Chondrocyte (in vitro differentiated cells): ENCODE measurements at regions not wholly inside any gene's neighbourhood (a gene's known extent, or its start where the extent isn't known, plus 50 kb on each side); places are given as distances from the start of the nearest gene placed in this dataset.
A peak's percentile ranks its signal among the peaks of the same experiment; 100 is the strongest.

Source experiments
- DNase-seq: peaks from one replicate; pipeline ENCODE4 v3.0.0; 2021; ENCODE audit warnings: mixed read lengths, low spot score
- H3K27ac Mint-ChIP-seq: one replicate; pipeline ENCODE4 v1.8.0; 2021; ENCODE audit warnings: mild to moderate bottlenecking, moderate library complexity, mixed read lengths; ENCODE audit not compliant: unreplicated experiment
- H3K27me3 Mint-ChIP-seq: 2 replicates; pipeline ENCODE4 v1.8.0; 2021; ENCODE audit warnings: low read depth, mixed read lengths
- H3K36me3 Mint-ChIP-seq: 2 replicates; pipeline ENCODE4 v1.8.0; 2021; ENCODE audit warnings: low read depth, mixed read lengths
- H3K4me1 Mint-ChIP-seq: 2 replicates; pipeline ENCODE4 v1.8.0; 2021; ENCODE audit warnings: low read depth, mild to moderate bottlenecking, mixed read lengths
- H3K4me3 Mint-ChIP-seq: one replicate; pipeline ENCODE4 v1.8.0; 2021; ENCODE audit warnings: mild to moderate bottlenecking, moderate library complexity, mixed read lengths; ENCODE audit not compliant: unreplicated experiment
- H3K9me3 Mint-ChIP-seq: 2 replicates; pipeline ENCODE4 v1.8.0; 2021; ENCODE audit warnings: low read depth, mixed read lengths
- TF ChIP-seq, protein P1 (sequence below): fragments of 200-600 bp; sonication (generic); IDR thresholded peaks from 2 replicates; pipeline ENCODE4 v1.5.0; 2021; ENCODE audit warnings: antibody characterized with exemption, mild to moderate bottlenecking, moderate library complexity

DNA sequence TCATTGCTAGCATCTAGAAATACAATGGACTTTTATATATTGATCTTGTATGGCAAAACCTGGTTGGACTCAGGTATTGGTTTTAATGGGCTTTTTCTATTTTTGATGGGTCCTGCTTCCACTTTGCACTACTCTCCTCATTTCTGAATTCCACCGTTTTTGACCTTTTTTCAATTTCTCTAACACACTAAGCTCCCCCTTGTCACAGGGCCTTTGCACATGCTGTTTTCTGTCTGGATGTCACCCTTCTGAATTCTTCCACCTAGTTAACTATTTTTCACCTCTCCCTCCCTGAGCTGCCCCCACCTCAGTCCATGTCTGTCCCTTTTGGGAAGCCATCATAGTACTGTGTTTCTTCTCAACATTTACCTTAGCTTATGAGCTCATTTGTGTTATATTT lies 112.7 kb upstream of the FRMD6 start:
- Mint-ChIP-seq H3K9me3 (peaks cover 14% of the 10 kb centered on the region), H3K4me3 (no peak overlapping the region), H3K27me3 (no peaks in the 10 kb centered on the region), H3K36me3 (no peaks in the 10 kb centered on the region), H3K4me1 (peaks cover 36% of the 10 kb centered on the region), H3K27ac (peak overlapping the region; percentile 91)
- TF ChIP-seq, protein P1, sequence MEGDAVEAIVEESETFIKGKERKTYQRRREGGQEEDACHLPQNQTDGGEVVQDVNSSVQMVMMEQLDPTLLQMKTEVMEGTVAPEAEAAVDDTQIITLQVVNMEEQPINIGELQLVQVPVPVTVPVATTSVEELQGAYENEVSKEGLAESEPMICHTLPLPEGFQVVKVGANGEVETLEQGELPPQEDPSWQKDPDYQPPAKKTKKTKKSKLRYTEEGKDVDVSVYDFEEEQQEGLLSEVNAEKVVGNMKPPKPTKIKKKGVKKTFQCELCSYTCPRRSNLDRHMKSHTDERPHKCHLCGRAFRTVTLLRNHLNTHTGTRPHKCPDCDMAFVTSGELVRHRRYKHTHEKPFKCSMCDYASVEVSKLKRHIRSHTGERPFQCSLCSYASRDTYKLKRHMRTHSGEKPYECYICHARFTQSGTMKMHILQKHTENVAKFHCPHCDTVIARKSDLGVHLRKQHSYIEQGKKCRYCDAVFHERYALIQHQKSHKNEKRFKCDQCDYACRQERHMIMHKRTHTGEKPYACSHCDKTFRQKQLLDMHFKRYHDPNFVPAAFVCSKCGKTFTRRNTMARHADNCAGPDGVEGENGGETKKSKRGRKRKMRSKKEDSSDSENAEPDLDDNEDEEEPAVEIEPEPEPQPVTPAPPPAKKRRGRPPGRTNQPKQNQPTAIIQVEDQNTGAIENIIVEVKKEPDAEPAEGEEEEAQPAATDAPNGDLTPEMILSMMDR: no peak
- DNase-seq: no peak

DNA sequence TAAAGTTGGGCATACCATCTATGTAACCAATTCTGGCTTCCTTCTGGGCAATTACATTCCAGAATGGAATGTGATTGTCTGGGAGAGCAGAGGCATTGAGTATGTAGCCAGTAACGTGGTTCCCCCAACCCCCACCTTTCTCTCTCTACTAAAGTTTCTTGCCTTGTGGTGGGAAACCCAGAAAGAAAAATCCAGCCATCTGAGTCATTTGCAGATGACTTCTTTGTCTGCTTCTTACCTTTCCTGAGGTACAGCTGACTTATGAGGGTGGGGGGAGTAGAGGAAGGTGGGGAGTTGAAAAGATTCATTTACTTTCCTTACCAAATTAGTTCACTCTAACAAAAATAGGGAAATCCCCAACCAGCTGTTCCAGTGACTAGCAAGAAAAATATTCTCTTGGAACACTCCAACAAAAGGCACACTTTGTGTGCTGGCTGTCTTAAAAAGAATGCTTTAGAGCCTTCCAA lies 112.1 kb upstream of the FRMD6 start:
- Mint-ChIP-seq H3K36me3 (no peaks in the 10 kb centered on the region), H3K27me3 (no peaks in the 10 kb centered on the region), H3K4me1 (peaks cover 31% of the 10 kb centered on the region), H3K27ac (peak overlapping the region; percentile 91), H3K4me3 (no peak overlapping the region), H3K9me3 (peaks cover 14% of the 10 kb centered on the region)
- TF ChIP-seq, protein P1: no peak
- no peak for DNase-seq

DNA sequence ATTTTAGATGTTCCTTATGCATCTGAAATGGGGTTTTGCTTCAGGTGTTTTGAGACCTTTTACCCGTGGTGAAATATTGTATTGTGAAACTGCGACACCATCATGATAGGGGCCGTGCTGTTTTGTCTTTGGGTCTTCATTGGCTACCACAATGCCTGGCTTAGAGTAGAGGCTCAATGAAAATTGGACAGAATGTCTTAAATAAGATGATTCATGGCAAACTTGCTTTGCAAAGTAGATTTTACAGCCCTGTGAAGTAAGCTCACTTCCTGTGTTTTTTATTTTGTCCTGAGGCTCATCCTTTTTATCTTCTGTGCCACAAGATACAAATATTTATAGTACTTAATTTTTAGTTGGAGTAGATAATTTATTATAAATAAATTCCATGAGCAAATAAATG lies 111.3 kb upstream of the FRMD6 start:
- Mint-ChIP-seq H3K36me3 (no peaks in the 10 kb centered on the region), H3K4me3 (no peak overlapping the region), H3K4me1 (peaks cover 36% of the 10 kb centered on the region), H3K27me3 (no peaks in the 10 kb centered on the region), H3K9me3 (peaks cover 11% of the 10 kb centered on the region), H3K27ac (peak overlapping the region; percentile 91)
- TF ChIP-seq, protein P1: no peak
- no peak for DNase-seq

DNA sequence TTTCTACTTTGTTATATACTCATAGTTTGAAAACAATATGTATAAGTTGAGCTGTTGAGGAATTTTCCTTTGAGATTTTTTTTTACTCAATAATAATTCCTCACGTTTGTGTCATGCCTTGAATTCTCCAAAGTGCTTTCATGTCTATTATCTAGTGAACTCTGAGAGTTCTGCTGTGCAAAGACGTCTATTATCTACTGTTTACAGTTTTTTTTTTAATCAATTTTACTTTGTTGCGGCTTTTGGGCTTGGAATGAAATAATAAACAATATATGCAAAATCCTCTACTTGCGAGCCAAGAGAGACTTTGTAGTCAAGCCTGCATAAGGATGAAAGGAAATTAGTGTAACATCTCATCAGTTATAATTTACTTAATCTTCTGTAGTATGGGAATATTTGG lies 107.2 kb upstream of the FRMD6 start:
- Mint-ChIP-seq H3K27me3 (no peaks in the 10 kb centered on the region), H3K36me3 (no peaks in the 10 kb centered on the region), H3K9me3 (no peaks in the 10 kb centered on the region), H3K4me1 (peaks cover 68% of the 10 kb centered on the region), H3K4me3 (no peak overlapping the region), H3K27ac (no peak overlapping the region)
- no peak for DNase-seq
- TF ChIP-seq, protein P1: no peak

DNA sequence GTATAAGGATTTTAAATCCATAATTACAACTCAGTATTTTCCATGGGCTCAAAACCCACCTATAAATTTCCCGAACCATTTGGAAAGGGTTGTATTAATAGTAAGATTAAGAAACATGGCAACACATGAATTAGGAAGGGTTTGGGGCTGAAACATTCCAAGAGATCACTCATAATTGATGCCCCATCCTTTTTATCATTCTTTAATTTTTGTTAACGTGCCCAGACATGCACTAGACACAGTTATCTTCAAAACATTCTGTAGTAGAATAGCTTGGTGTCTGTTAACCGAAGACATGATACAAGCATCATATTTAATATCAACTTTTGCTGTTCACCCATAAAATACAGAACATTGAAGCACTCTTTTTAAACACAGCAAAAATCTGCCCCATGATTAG lies 106.8 kb upstream of the FRMD6 start:
- H3K36me3 Mint-ChIP-seq: no peaks in the 10 kb centered on the region
- peaks cover 64% of the 10 kb centered on the region for H3K4me1 Mint-ChIP-seq
- H3K27me3 Mint-ChIP-seq: no peaks in the 10 kb centered on the region
- H3K27ac Mint-ChIP-seq: no peak overlapping the region
- TF ChIP-seq, protein P1: no peak
- H3K4me3 Mint-ChIP-seq: no peak overlapping the region
- DNase-seq: no peak
- no peaks in the 10 kb centered on the region for H3K9me3 Mint-ChIP-seq
